GM18861 (cell line): ENCODE measurements at regions not wholly inside any gene's neighbourhood (a gene's known extent, or its start where the extent isn't known, plus 50 kb on each side); places are given as distances from the start of the nearest gene placed in this dataset.

Experiments
- ATAC-seq: cut with Tn5 transposase; IDR thresholded peaks from one replicate; pipeline ENCODE4 v1.9.1; 2021; ENCODE audit not compliant: unreplicated experiment

DNA sequence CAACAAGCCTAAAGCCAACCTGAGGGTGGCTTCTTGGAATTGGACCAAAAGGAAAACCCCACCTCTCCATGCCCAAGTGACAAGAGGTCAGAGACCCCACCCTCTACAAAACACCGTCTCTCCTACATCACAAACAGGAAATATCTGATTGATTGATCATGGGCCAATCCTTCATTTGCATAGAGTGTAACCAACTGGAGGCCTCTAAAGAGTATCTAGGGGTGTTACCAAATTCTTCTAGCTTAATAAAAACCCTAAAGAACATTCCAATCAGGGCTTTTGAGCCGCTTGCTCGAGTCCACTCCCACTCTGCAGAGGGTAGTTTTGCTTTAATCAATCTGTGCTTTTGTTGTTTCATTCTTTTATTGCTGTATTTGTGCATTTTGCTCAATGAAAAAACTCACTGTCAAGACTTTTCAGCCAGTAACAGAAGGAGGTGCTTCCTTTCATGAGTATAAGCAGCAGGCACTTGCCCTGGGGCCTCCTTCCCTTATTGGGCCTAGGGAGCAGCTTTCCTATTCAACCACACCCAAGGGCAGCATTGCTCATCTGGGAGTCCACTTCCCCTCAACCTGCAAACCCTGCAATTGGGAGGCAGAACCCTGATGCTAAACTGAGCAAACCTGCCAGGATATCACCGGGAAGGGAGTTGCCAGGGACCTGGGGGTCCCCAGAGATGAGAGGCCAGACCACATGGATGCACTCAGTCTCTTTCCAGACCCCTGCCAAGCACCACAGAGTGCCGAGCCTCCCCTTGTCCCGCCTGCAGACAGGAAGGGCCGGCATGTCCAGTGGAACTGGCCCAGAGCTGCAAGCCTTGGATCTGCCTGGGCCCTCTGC is 154.3 kb upstream of the VSTM2B start:
- no peak for ATAC-seq

DNA sequence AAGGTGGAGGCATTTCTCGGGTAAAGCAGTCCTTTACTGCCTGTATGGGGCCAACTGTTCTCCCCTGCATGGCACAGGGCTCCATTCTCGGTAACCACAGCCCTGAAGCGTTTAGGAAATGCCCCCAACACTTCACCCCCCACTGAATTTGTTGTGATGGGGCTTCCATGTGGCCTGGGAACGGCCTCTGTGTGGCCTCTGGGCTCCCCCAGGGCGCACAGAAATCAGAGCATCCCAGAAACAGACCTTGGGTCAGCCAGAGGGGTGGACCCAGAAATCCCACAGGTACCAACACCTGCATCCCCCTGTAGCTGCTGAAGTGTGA is 153.7 kb upstream of the VSTM2B start:
- ATAC-seq: no peak

DNA sequence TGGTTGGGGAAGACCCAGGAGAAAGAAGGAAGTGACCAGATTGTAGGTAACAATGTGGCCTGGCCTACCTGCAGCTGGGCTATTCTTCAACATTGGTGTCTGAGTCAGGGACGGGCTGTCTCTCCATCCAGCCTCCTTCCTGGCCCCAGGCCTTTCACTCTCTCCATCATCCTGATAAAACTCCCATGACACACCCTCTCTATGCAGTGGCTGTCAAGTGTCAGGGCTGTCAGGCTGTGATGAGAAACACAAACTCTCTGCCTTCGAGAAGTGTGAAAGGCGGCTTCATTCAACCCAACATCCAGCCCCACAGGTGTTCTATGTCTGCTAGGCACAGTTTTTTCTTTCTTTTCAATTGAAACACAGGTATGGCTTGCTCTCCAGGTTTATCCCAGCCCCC is 153.3 kb upstream of the VSTM2B start:
- no peak for ATAC-seq

- no peak for ATAC-seq
Measured at GRCh38 chr19:29372921-29373797, 152.6 kb upstream of the VSTM2B start.

DNA sequence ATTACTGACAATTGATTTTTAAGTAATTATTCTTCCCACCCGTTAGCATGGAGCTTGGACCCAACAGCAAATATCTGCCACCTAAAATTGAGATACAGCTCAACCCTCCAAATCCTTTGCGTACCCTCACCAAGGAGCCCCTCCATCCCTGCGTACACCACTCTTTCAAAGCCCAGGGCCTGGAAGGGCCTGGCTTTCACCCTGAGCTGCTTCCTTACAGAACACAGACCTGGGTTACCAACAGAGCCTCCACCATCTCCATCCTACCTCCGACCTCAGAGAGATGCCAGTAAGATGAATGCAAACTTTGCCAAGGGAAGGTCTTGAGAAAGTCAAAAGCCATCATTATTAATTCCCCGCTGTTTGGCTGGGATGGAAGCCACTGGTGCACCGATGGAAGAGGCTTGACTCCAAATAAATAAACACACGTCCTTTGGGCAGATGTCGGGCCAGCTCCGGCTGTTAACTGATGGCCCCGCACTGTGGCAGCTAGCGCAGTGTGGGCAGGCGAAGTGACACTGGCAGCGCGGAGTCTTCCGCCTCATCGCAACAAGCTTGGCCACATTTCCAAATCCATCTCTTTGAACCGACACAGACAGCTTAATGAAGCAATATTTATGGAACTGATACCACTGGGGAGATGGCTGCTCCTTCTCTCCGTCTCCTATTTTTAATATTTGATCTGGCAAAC is 150.2 kb upstream of the VSTM2B start:
- no peak for ATAC-seq

- no peak for ATAC-seq
Measured at GRCh38 chr19:29376855-29377354, 148.9 kb upstream of the VSTM2B start.

GRCh38 chr19:29378126-29378525 is 147.7 kb upstream of the VSTM2B start:
- ATAC-seq: no peak

GRCh38 chr19:29378543-29379080 is 147.2 kb upstream of the VSTM2B start:
- no peak for ATAC-seq

GRCh38 chr19:29379257-29380021 is 146.4 kb upstream of the VSTM2B start:
- no peak for ATAC-seq

GRCh38 chr19:29380581-29380980 is 145.2 kb upstream of the VSTM2B start:
- ATAC-seq: no peak

DNA sequence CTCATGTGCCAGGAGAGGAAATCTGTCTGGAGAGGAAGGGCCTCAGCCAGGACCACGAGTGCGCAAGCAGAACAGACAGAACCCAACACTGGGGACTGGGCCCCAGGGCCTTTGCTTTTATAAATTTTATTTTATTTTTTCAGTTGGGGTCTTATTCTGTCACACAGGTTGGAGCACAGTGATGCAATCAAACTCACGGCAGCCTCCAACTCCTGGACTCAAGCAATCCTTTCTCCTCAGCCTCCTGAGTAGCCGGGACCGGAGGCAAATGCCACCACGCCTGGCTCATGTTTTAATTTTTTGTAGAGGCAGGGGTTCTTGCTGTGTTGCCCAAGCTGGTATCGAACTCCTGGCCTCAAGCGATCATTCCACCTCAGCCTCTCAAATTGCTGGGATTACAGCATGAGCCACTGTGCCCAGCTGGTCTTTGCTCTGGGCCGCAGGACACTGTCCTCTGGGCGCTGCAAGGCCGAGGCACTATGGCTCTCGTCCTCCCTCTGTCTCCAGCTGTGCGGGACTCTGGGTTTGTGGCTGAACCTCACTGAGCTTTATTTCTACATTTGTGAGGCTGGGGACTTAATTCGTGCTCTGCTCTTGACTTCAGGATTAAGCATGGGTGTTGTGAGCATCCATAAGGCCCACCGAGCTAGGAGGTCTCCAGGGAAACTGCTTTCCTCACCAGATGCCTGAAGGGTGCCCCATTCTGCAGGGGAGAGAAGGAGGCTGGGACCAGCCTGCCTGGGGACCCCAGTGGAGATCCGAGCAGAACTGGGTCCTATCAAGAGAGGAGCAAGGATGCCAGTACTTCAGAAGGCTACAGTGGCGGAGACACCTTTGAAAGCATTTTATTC is 144.2 kb upstream of the VSTM2B start:
- no peak for ATAC-seq

- ATAC-seq: no peak
Measured at GRCh38 chr19:29383696-29384095, 142.1 kb upstream of the VSTM2B start.

DNA sequence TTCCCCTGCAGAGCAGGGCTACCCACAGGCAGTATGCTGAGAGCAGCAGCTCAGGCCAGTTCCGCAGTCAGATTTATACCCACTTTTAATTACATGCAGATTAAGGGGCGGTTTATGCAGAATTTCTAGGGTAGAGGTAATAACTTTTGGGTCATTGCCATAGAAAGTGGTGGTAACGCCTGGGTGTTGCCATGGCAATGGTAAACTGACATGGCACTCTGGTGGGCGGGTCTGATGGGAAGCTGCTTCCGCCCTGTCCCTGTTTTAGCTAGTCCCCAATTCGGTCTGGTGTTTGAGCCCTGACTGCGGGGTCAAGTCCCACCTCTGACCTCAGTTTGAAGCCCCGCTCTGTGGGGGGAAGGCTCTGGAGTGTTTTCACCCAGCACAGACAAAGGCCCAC is 141.1 kb upstream of the VSTM2B start:
- ATAC-seq: no peak

DNA sequence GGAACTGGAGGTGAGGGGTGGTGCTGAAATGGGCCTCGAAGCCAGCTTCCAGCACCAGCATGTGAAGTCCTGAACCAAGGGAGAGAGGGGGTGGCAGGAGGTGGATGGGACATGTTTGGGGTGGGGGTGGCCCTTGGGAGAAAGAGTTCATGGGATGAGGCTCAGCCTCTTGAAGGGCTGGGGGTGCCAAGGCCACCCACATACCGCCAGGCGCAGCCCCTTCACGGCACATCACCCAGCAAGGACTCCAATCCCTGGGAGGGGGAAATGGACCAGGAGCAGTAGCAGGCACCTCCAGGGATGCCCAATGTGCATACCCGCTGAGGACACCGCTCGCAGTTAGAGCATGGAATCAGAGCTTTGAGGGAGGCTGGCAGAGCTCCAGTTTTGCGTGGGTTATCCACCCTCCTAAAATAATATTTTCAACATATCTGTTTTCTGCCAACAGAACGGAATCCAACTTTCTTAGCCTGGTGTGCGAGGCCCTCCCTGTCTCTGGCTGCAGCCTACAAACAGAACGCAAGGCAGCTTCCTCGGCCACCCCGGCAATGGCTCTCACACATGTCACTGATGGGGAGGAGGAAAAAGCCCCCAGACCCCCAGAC is 140.5 kb upstream of the VSTM2B start:
- ATAC-seq: no peak

GRCh38 chr19:29386970-29387369 is 138.8 kb upstream of the VSTM2B start:
- no peak for ATAC-seq

- no peak for ATAC-seq
Measured at GRCh38 chr19:29387586-29387985, 138.2 kb upstream of the VSTM2B start.

DNA sequence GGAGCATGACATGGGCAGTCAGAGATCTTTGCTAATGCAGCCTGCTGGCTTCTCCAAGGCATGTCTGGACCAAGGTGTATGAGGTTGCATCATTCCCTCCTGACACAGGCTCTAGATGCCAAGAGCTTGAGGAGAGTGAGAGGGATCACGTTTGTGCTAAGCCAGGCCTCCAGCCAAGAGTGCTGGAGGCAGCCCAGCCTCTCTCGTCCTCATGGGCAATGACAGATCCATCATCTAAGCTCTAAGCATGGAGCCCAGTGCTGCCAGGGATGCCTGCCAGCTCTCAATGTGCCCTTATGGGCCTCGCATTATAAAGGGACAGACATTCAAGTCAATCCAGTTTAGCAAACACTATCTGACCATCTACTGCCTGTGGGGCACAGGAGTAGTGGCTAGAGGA is 136.3 kb upstream of the VSTM2B start:
- no peak for ATAC-seq

DNA sequence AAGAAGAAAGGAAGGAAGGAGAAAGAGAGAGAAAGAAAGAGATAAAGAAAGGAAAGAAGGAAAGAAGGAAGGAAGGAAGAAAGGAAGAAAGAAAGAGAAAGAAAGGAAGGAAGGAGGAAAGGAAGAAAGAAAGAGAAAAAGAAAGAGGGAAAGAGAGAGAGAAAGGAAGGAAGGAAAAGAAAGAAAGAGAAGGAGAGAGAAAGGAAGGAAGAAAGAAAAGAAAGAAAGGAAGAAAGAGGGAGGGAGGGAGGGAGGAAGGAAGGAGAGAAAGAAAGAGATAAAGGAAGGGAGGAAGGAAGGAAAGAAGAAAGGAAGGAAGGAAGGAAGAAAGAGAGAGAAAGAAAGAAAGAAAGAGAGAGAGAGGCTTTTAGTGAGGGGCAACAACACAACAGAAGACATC is 135.1 kb upstream of the VSTM2B start:
- ATAC-seq: no peak

DNA sequence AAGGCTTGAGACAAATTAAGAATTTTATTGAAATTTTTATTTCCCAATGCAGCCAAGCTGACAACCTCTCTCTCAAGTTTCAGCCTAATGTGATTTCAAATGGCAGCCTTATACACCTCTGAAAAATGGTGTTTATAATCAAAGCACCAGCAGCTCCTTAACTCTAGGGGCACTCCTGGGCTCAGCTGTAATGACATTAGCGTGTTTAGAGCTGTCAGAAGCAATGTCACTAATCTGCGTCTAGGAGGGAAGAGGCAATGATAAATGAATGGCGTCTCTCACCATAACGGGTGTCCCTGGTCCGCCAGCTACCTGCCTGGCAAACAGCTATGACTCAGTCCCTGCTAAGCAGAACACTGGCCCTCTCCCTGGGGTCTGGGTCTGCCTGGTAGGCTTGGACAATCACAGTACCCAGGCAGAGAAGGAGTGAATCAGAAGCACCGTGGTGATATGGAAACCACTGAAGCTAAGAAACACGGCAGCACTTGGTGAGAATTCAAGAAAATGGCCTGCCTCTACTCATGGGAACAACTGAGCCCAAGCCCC is 131.8 kb upstream of the VSTM2B start:
- ATAC-seq: no peak
